ENCODE measurements at regions not wholly inside any gene's neighbourhood (a gene's known extent, or its start where the extent isn't known, plus 50 kb on each side); places are given as distances from the start of the nearest gene placed in this dataset.
"Not testable (repeated sequence)": the region's sequence is repeated elsewhere in the genome, so short reads cannot be mapped to it uniquely, and the experiment has no call there.

GRCh38 chr12:20000229-20000849, 368.0 kb upstream of the PDE3A start:
- DNase-seq, result no peak

GRCh38 chr12:20003252-20003651, 365.1 kb upstream of the PDE3A start:
- no peak for DNase-seq

- DNase-seq, result no peak
Measured at GRCh38 chr12:20004952-20005351, 363.4 kb upstream of the PDE3A start.

GRCh38 chr12:20006871-20007730, 361.2 kb upstream of the PDE3A start:
- no peak for DNase-seq

- not testable (repeated sequence) for DNase-seq
Measured at GRCh38 chr12:20009965-20010364, 358.4 kb upstream of the PDE3A start.

GRCh38 chr12:20011200-20011599, 357.1 kb upstream of the PDE3A start:
- no peak for DNase-seq

GRCh38 chr12:20017802-20018201, 350.5 kb upstream of the PDE3A start:
- no peak for DNase-seq

GRCh38 chr12:20018406-20018805, 349.9 kb upstream of the PDE3A start:
- no peak for DNase-seq

- DNase-seq, result no peak
Measured at GRCh38 chr12:20024194-20024593, 344.1 kb upstream of the PDE3A start.

GRCh38 chr12:20028033-20028432, 340.3 kb upstream of the PDE3A start:
- no peak for DNase-seq

GRCh38 chr12:20030826-20031225, 337.5 kb upstream of the PDE3A start:
- DNase-seq, result no peak

- no peak for DNase-seq
Measured at GRCh38 chr12:20039562-20039961, 328.8 kb upstream of the PDE3A start.

- DNase-seq, result no peak
Measured at GRCh38 chr12:20040184-20040583, 328.2 kb upstream of the PDE3A start.

GRCh38 chr12:20040831-20041230, 327.5 kb upstream of the PDE3A start:
- no peak for DNase-seq

GRCh38 chr12:20044351-20044750, 324.0 kb upstream of the PDE3A start:
- DNase-seq, result no peak

- DNase-seq, result no peak
Measured at GRCh38 chr12:20044846-20045245, 323.5 kb upstream of the PDE3A start.

- no peak for DNase-seq
Measured at GRCh38 chr12:20047901-20048300, 320.4 kb upstream of the PDE3A start.

- no peak for DNase-seq
Measured at GRCh38 chr12:20050221-20050620, 318.1 kb upstream of the PDE3A start.

- no peak for DNase-seq
Measured at GRCh38 chr12:20053782-20054181, 314.6 kb upstream of the PDE3A start.

GRCh38 chr12:20055856-20056255, 312.5 kb upstream of the PDE3A start:
- no peak for DNase-seq

GRCh38 chr12:20057398-20057797, 310.9 kb upstream of the PDE3A start:
- DNase-seq, result no peak

- no peak for DNase-seq
Measured at GRCh38 chr12:20063116-20063515, 305.2 kb upstream of the PDE3A start.

GRCh38 chr12:20077618-20078017, 290.7 kb upstream of the PDE3A start:
- DNase-seq, result no peak

- no peak for DNase-seq
Measured at GRCh38 chr12:20089077-20089476, 279.3 kb upstream of the PDE3A start.
